Calu3 (cell line): ENCODE measurements at regions not wholly inside any gene's neighbourhood (a gene's known extent, or its start where the extent isn't known, plus 50 kb on each side); places are given as distances from the start of the nearest gene placed in this dataset.

Source experiments
- BruUV-seq: library from RNA; stranded (reverse); fragments of 400-500 nt; replicated peaks from 2 replicates; lab custom pipeline; 2021; lab: Mats Ljungman, UMichigan
- CTCF ChIA-PET: fragments of 300-600 bp; sonication (Branson Sonifier 250); formaldehyde crosslinking; loops from one replicate; lab custom pipeline; 2022; ENCODE audit warnings: antibody characterized with exemption; lab: Charles Lee
- DNase-seq: peaks from one replicate; pipeline ENCODE4 v3.0.0; 2022
- H3K27ac Mint-ChIP-seq: one replicate; pipeline ENCODE4 v1.8.0; 2022; ENCODE audit warnings: mixed read lengths; ENCODE audit not compliant: unreplicated experiment
- H3K27me3 Mint-ChIP-seq: one replicate; pipeline ENCODE4 v1.8.0; 2022; ENCODE audit warnings: mixed read lengths; ENCODE audit not compliant: unreplicated experiment
- H3K36me3 Mint-ChIP-seq: one replicate; pipeline ENCODE4 v1.8.0; 2022; ENCODE audit warnings: mild to moderate bottlenecking, moderate library complexity, mixed read lengths; ENCODE audit not compliant: insufficient read depth, unreplicated experiment
- H3K4me1 Mint-ChIP-seq: one replicate; pipeline ENCODE4 v1.8.0; 2022; ENCODE audit warnings: mild to moderate bottlenecking, low read depth, mixed read lengths; ENCODE audit not compliant: unreplicated experiment
- H3K4me3 Mint-ChIP-seq: one replicate; pipeline ENCODE4 v1.8.0; 2022; ENCODE audit warnings: mild to moderate bottlenecking, low read depth, moderate library complexity, mixed read lengths; ENCODE audit not compliant: unreplicated experiment
- H3K9me3 Mint-ChIP-seq: one replicate; pipeline ENCODE4 v1.8.0; 2022; ENCODE audit warnings: low read depth, mixed read lengths; ENCODE audit not compliant: unreplicated experiment
- intact Hi-C: fragments of 100-400 bp; cut with micrococcal nuclease; formaldehyde crosslinking; loops from one replicate; pipeline ENCODE4 v1.10.0; 2022; ENCODE audit not compliant: unreplicated experiment
- TF ChIP-seq, protein P1 (sequence below): fragments of 200-600 bp; IDR thresholded peaks from one replicate; pipeline ENCODE4 v1.8.0; 2022; ENCODE audit warnings: antibody characterized with exemption; ENCODE audit not compliant: unreplicated experiment

DNA sequence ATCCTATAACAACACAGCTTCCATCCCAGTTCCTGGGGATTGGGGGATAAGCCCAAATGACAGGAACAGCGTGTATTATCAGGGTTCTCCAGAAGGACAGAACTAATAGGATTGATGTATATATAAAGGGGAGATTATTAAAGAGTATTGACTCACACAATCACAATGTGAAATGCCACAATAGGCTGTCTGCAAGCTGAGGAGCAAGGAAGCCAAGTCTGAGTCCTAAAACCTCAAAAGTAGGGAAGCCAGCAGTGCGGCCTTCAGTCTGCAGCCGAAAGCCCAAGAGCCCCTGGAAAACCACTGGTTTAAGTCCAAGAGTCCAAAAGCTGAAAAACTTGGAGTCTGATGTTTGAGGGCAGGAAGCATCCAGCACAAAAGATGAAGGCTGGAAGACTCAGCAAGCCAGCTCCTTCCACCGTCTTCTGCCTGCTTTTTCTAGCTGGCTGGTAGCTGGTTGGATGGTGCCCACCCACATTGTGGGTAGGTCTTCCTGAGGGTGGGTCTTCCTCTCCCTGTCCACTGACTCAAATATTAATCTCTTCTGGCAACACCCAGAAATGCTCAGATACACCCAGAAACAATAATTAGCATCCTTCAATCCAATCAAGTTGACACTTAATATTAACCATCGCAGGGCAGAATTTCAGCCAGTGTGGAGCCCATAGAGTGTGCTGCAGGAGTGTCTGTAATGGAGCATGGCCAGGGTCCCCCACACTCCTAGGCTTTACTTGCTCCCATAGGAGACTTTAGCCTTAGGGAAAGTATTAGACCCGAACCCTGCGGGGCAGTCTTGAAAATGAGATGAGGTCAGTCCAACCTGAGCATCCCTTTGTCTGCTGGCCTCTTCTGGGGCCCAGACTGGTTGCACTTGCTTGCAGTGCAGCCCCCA is 111.1 kb downstream of the SINHCAF start:
- intact Hi-C loops: no loop called here
- TF ChIP-seq, protein P1, sequence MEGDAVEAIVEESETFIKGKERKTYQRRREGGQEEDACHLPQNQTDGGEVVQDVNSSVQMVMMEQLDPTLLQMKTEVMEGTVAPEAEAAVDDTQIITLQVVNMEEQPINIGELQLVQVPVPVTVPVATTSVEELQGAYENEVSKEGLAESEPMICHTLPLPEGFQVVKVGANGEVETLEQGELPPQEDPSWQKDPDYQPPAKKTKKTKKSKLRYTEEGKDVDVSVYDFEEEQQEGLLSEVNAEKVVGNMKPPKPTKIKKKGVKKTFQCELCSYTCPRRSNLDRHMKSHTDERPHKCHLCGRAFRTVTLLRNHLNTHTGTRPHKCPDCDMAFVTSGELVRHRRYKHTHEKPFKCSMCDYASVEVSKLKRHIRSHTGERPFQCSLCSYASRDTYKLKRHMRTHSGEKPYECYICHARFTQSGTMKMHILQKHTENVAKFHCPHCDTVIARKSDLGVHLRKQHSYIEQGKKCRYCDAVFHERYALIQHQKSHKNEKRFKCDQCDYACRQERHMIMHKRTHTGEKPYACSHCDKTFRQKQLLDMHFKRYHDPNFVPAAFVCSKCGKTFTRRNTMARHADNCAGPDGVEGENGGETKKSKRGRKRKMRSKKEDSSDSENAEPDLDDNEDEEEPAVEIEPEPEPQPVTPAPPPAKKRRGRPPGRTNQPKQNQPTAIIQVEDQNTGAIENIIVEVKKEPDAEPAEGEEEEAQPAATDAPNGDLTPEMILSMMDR: no peak
- Mint-ChIP-seq H3K4me3 (no peak overlapping the region), H3K9me3 (no peaks in the 10 kb centered on the region), H3K27ac (no peak overlapping the region), H3K36me3 (no peaks in the 10 kb centered on the region), H3K4me1 (peaks cover 47% of the 10 kb centered on the region), H3K27me3 (no peaks in the 10 kb centered on the region)
- BruUV-seq: no TSS peak
- DNase-seq: no peak
- CTCF ChIA-PET: interaction anchor here (0.6 kb wide), 2 partner anchors 419 to 1077 kb away, joined by 5 to 6 read pairs; no protein-coding TSS in a partner anchor

DNA sequence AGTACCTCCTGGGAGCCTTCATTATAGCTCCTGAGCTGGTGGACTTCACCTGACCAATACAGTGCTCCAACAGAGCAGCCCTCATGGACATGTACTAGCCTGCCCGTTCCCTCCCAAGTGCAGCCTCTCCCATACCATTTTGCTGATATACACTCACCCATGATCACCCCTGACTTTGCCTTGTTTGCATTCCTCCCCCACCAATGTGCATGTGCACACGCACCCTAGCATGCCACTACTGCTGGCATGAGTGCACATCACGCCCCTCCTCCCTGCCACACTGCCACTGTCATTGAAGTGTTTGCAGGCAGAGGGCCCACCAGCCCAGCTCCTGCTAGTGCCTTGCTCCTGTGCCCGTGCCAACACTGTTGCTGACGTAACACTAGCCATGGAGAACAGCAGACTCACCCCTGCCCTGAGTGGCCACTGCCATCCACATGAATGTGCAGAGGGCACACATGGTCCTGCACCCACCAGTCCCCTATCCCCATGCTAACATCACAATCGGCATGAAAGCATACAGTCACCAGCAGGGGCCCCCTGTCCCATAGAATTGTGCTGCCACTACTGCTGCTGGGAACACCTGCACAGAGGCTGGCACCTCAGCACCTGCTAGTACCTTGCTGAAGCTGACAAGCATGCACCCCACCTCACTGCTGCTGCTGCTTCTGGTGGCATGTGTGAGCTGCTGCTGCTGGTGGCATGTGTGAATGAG is 110.3 kb downstream of the SINHCAF start:
- peaks cover 49% of the 10 kb centered on the region for H3K4me1 Mint-ChIP-seq
- H3K27ac Mint-ChIP-seq: no peak overlapping the region
- no TSS peak for BruUV-seq
- no peak for DNase-seq
- intact Hi-C loops: no loop called here
- CTCF ChIA-PET: interaction anchor here (0.6 kb wide), 1 partner anchor 419 kb away, joined by 6 read pairs; no protein-coding TSS in a partner anchor
- no peaks in the 10 kb centered on the region for H3K36me3 Mint-ChIP-seq
- no peaks in the 10 kb centered on the region for H3K9me3 Mint-ChIP-seq
- H3K27me3 Mint-ChIP-seq: no peaks in the 10 kb centered on the region
- TF ChIP-seq, protein P1: no peak
- H3K4me3 Mint-ChIP-seq: no peak overlapping the region

DNA sequence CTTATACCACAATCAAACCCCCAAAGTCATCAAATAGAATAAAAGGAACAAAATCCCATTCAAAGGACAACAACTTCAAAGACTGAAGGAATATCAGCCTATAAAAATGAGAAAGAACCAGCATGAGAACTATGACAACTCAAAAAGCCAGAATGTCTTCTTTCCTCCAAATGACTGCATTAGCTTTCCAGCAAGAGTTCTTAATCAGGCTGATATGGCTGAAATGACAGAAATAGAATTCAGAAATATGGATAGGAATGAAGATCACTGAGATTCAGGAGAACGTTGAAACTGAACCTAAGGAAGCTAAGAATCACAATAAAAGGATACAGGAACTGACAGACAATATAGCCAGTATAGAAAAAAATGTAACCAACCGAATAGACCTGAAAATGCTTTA is 109.5 kb downstream of the SINHCAF start:
- Mint-ChIP-seq H3K4me1 (peaks cover 49% of the 10 kb centered on the region), H3K36me3 (peaks cover 4% of the 10 kb centered on the region), H3K27ac (no peak overlapping the region), H3K9me3 (no peaks in the 10 kb centered on the region), H3K4me3 (no peak overlapping the region), H3K27me3 (no peaks in the 10 kb centered on the region)
- CTCF ChIA-PET: no interaction called here
- intact Hi-C loops: no loop called here
- DNase-seq: no peak
- TF ChIP-seq, protein P1: no peak
- no TSS peak for BruUV-seq

DNA sequence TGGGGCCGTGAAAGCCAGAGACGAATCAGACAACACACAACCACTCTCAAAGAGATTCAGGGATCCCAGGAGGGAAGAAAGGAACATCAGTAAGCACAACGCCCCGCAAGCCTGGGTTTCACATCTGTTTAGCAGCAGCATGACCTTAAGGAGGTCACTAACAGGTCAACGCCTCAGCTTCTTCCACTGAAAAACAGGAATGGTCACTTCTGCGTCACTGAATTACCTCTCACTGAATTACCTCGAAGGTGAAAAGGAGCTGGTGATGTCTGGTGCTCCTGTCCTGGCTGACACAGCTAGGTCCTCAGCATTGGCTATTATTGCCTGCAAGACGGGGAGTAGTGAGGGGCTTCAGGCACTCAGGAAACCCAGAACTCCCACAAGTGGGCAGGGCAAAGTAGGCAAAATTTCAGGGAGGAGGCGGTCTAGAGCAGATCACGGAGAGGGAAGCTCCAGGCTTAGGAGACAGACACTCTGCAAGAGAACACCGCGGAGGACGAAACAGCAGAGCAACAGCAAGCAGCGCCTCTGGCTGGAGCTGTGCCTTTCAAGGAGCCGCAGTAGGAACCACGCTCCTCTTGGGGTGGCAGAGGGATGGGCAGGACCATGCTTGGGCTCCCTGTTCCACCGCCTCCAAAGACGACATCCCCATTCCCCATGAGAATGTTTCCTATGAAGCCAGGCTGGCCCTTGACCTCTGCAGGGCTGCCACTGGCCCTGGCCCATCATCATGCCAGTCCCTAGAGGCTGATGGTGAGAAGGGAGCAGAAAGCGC is 108.4 kb downstream of the SINHCAF start:
- CTCF ChIA-PET: no interaction called here
- TF ChIP-seq, protein P1: no peak
- H3K4me1 Mint-ChIP-seq: peaks cover 40% of the 10 kb centered on the region
- BruUV-seq: no TSS peak
- H3K9me3 Mint-ChIP-seq: no peaks in the 10 kb centered on the region
- H3K27ac Mint-ChIP-seq: no peak overlapping the region
- H3K27me3 Mint-ChIP-seq: no peaks in the 10 kb centered on the region
- H3K36me3 Mint-ChIP-seq: peaks cover 4% of the 10 kb centered on the region
- no peak overlapping the region for H3K4me3 Mint-ChIP-seq
- intact Hi-C loops: no loop called here
- no peak for DNase-seq
